Esophagus muscularis mucosa (tissue), 3 donors: ENCODE measurements at regions not wholly inside any gene's neighbourhood (a gene's known extent, or its start where the extent isn't known, plus 50 kb on each side); places are given as distances from the start of the nearest gene placed in this dataset.

Experiments used
- CTCF ChIP-seq, 3 experiments: fragments of 200-600 bp in 2 of 3; fragments of 450-650 bp in 1 of 3; sonication (generic) in 2 of 3; IDR thresholded peaks; one replicate each; pipeline ENCODE4 v1.5.1; 2017 to 2019; ENCODE audit warnings: antibody characterized with exemption in 3 of 3, mild to moderate bottlenecking in 2 of 3, moderate library complexity in 1 of 3
- POLR2A ChIP-seq: fragments of 450-650 bp; IDR thresholded peaks from one replicate; pipeline ENCODE4 v1.6.1; 2017; ENCODE audit warnings: antibody characterized with exemption, moderate library complexity, mild to moderate bottlenecking, low read depth
- POLR2AphosphoS5 ChIP-seq, 2 donors: sonication (generic); formaldehyde crosslinking; IDR thresholded peaks; one replicate each; pipeline ENCODE4 v1.6.1; 2017; ENCODE audit warnings: antibody characterized with exemption in 2 of 2

GRCh38 chr4:54959131-54959530 is 166.3 kb downstream of the KDR start:
- TF ChIP-seq CTCF (IDR thresholded peaks at IDR 0.05) (no peak), POLR2AphosphoS5 (IDR thresholded peaks at IDR 0.05) (no peak), POLR2A (no peak)
